HepG2 (cell line): ENCODE measurements at regions not wholly inside any gene's neighbourhood (a gene's known extent, or its start where the extent isn't known, plus 50 kb on each side); places are given as distances from the start of the nearest gene placed in this dataset.

Experiments
- ZNF546 ChIP-seq: sonication (generic); formaldehyde crosslinking; conservative IDR thresholded peaks from 2 replicates; pipeline ENCODE4 v1.8.1; 2023; ENCODE audit warnings: mild to moderate bottlenecking, missing genetic modification reagents
- ZNF558 ChIP-seq: sonication (generic); formaldehyde crosslinking; IDR thresholded peaks from 2 replicates; pipeline ENCODE4 v1.9.0; 2022; ENCODE audit warnings: mild to moderate bottlenecking, missing genetic modification reagents, borderline replicate concordance

DNA sequence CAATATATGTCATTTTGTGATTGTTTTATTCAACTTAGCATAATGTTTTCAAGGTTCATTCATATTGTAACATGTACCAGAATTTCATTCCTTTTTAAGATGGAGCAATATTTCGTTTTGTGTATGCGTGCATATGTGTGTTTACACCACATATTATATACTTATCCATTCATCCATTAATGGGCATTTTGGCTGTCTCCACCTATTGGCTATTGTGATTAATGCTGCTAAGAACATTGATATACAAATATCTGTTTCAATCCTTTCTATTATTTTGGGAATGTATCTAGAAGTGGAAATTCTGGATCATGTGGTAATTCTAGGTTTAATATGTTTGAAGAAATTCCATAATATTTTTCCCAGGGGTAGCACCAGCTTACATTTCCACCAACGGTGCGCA lies 403.9 kb upstream of the LMCD1 start:
- TF ChIP-seq ZNF558 (CRISPR knock-in tag), result no peak
- TF ChIP-seq ZNF546, result no peak
